ENCODE measurements at regions not wholly inside any gene's neighbourhood (a gene's known extent, or its start where the extent isn't known, plus 50 kb on each side); places are given as distances from the start of the nearest gene placed in this dataset.

GRCh38 chr3:159789742-159790635 lies 198.6 kb upstream of the IL12A start:
- TF ChIP-seq EZH2 (IDR thresholded peaks at IDR 0.05) (no peak), EZH2phosphoT487 (IDR thresholded peaks at IDR 0.05) (no peak)
